ENCODE measurements at regions not wholly inside any gene's neighbourhood (a gene's known extent, or its start where the extent isn't known, plus 50 kb on each side); places are given as distances from the start of the nearest gene placed in this dataset.

DNA sequence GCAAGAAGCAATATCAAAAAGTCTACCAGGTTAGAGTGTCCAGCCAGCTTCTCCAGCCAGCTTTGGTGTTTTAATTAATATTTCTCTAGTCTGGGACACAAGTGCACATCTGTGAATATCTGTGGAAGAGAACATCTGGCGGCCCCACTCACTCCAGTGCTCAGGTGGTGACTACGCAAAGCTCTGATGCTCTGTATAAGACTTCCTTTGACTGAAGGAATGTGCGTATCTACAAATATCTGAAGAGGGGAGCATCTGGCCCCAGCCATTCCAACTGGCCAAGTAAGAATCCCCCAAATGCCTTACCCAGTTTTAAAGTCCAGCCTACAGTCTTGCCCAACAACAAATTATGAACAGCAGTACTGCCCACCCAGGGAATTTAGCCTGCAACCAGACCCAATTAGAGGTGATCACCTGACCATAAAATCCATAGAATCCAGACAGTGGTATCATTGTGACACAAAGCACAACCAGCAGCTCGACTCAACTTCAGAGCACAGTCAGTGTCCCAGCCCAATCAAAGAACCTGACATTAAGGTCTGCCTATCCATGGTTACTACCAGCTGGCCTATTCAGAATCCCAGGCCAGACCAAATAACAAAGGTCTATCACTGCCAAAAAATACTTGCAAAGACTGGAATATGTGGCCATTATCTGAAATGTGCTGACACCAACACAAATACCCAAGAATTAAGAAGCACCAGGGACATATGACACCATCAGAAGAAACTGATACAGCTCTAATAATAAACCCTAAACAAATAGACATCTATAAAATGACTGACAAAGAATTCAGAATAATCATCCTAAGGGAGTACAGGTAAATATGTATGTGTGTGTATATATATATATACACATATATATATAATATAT is 76.1 kb upstream of the MANEA start:
- Histone ChIP-seq H3K36me3 (no peaks in the 10 kb centered on the region), H3K4me1 (no peaks in the 10 kb centered on the region), H3K9me3 (peaks cover 0 to 20% of the 10 kb centered on the region in 2 donors), H3K27ac (no peak overlapping the region), H3K4me3 (no peak overlapping the region), H3K27me3 (no peaks in the 10 kb centered on the region)
- no peak for DNase-seq
- ATAC-seq = no peak
- intact Hi-C loops (cut with DNase I) = no loop called here
- TF ChIP-seq, protein P1, sequence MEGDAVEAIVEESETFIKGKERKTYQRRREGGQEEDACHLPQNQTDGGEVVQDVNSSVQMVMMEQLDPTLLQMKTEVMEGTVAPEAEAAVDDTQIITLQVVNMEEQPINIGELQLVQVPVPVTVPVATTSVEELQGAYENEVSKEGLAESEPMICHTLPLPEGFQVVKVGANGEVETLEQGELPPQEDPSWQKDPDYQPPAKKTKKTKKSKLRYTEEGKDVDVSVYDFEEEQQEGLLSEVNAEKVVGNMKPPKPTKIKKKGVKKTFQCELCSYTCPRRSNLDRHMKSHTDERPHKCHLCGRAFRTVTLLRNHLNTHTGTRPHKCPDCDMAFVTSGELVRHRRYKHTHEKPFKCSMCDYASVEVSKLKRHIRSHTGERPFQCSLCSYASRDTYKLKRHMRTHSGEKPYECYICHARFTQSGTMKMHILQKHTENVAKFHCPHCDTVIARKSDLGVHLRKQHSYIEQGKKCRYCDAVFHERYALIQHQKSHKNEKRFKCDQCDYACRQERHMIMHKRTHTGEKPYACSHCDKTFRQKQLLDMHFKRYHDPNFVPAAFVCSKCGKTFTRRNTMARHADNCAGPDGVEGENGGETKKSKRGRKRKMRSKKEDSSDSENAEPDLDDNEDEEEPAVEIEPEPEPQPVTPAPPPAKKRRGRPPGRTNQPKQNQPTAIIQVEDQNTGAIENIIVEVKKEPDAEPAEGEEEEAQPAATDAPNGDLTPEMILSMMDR (IDR thresholded peaks at IDR 0.05) = no peak

GRCh38 chr6:95503568-95503967 is 73.8 kb upstream of the MANEA start:
- no peaks in the 10 kb centered on the region for H3K27me3 ChIP-seq
- intact Hi-C loops (cut with DNase I) = no loop called here
- TF ChIP-seq, protein P1 (IDR thresholded peaks at IDR 0.05) = no peak
- no peaks in the 10 kb centered on the region for H3K36me3 ChIP-seq
- no peak overlapping the region for H3K4me3 ChIP-seq
- ATAC-seq (no peak), DNase-seq (no peak)
- no peaks in the 10 kb centered on the region for H3K4me1 ChIP-seq
- peaks cover 0 to 12% of the 10 kb centered on the region in 2 donors for H3K9me3 ChIP-seq
- H3K27ac ChIP-seq = no peak overlapping the region

DNA sequence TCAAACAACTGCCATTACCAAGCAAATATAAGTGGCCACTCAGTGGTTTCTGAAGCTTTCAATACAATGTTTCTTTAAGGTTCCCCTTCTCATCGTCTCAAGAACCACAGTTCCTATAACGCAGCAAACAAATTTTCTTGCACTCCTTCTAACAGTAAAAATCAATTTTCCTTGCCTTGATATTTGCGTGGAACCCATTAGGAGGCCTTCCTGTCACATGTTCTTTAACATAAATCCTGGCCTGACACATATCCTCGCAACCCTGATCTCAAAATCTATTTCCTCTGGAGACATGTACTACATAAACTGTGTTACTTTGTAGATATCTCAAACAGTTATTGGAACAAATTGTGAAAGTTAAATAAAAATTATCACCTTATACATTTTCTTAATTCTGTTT is 65.9 kb upstream of the MANEA start:
- H3K4me1 ChIP-seq = no peaks in the 10 kb centered on the region
- no peak overlapping the region for H3K4me3 ChIP-seq
- no peak overlapping the region for H3K27ac ChIP-seq
- no peaks in the 10 kb centered on the region for H3K9me3 ChIP-seq
- intact Hi-C loops (cut with DNase I) = no loop called here
- TF ChIP-seq, protein P1 (IDR thresholded peaks at IDR 0.05) = no peak
- ATAC-seq (no peak), DNase-seq (no peak)
- no peaks in the 10 kb centered on the region for H3K36me3 ChIP-seq
- no peaks in the 10 kb centered on the region for H3K27me3 ChIP-seq

DNA sequence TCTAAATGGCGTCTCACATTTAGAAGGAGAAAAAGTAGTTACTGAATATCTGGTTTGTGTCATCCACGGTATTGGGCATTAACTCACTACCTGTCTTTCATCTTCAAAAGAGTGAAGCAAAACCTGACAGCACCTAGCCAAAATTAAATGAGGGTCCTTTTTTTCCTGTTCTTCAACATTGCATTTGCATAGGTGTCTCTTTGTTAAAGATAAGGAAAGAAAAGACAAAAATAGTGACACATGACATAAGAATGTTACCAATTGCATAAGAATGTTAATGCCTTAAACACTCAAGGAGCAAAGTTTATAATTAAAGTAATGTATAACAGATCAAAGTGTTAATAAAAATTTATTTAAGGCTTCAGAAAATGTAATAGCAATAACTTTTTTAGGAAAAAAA is 61.4 kb upstream of the MANEA start:
- Histone ChIP-seq H3K36me3 (no peaks in the 10 kb centered on the region), H3K27ac (no peak overlapping the region), H3K9me3 (no peaks in the 10 kb centered on the region), H3K4me1 (no peaks in the 10 kb centered on the region), H3K4me3 (no peak overlapping the region), H3K27me3 (no peaks in the 10 kb centered on the region)
- intact Hi-C loops (cut with DNase I) = no loop called here
- ATAC-seq (no peak), DNase-seq (no peak)
- TF ChIP-seq, protein P1 (IDR thresholded peaks at IDR 0.05) = no peak

GRCh38 chr6:95517004-95517403 is 60.3 kb upstream of the MANEA start:
- H3K4me1 ChIP-seq = no peaks in the 10 kb centered on the region
- no peaks in the 10 kb centered on the region for H3K36me3 ChIP-seq
- ATAC-seq (no peak), DNase-seq (no peak)
- no peaks in the 10 kb centered on the region for H3K27me3 ChIP-seq
- H3K9me3 ChIP-seq = no peaks in the 10 kb centered on the region
- intact Hi-C loops (cut with DNase I) = no loop called here
- no peak overlapping the region for H3K27ac ChIP-seq
- no peak overlapping the region for H3K4me3 ChIP-seq
- TF ChIP-seq, protein P1 (IDR thresholded peaks at IDR 0.05) = no peak
